ENCODE measurements at regions not wholly inside any gene's neighbourhood (a gene's known extent, or its start where the extent isn't known, plus 50 kb on each side); places are given as distances from the start of the nearest gene placed in this dataset.
"Not testable (repeated sequence)": the region's sequence is repeated elsewhere in the genome, so short reads cannot be mapped to it uniquely, and the experiment has no call there.

- no peak for DNase-seq (ENCODE audit: low read depth, low spot score)
Observed at GRCh38 chr3:71998995-71999673, 214.2 kb upstream of the PROK2 start.

GRCh38 chr3:71997066-71997653 is 212.2 kb upstream of the PROK2 start:
- DNase-seq (ENCODE audit: low read depth, low spot score), result no peak

- DNase-seq (ENCODE audit: low read depth, low spot score), result no peak
Observed at GRCh38 chr3:71994906-71995305, 210.0 kb upstream of the PROK2 start.

- no peak for DNase-seq (ENCODE audit: low read depth, low spot score)
Observed at GRCh38 chr3:71994203-71994602, 209.3 kb upstream of the PROK2 start.

GRCh38 chr3:71991681-71992080 is 206.7 kb upstream of the PROK2 start:
- DNase-seq (ENCODE audit: low read depth, low spot score), result no peak

- no peak for DNase-seq (ENCODE audit: low read depth, low spot score)
Observed at GRCh38 chr3:71991046-71991445, 206.1 kb upstream of the PROK2 start.

- DNase-seq (ENCODE audit: low read depth, low spot score), result no peak
Observed at GRCh38 chr3:71990545-71990944, 205.6 kb upstream of the PROK2 start.

GRCh38 chr3:71989165-71989564 is 204.2 kb upstream of the PROK2 start:
- no peak for DNase-seq (ENCODE audit: low read depth, low spot score)

- no peak for DNase-seq (ENCODE audit: low read depth, low spot score)
Observed at GRCh38 chr3:71987828-71988227, 202.9 kb upstream of the PROK2 start.

- DNase-seq (ENCODE audit: low read depth, low spot score), result no peak
Observed at GRCh38 chr3:71987089-71987735, 202.3 kb upstream of the PROK2 start.

GRCh38 chr3:71986606-71987005 is 201.7 kb upstream of the PROK2 start:
- no peak for DNase-seq (ENCODE audit: low read depth, low spot score)

- no peak for DNase-seq (ENCODE audit: low read depth, low spot score)
Observed at GRCh38 chr3:71984843-71985613, 200.1 kb upstream of the PROK2 start.

GRCh38 chr3:71983694-71984093 is 198.7 kb upstream of the PROK2 start:
- no peak for DNase-seq (ENCODE audit: low read depth, low spot score)

GRCh38 chr3:71982506-71983258 is 197.7 kb upstream of the PROK2 start:
- not testable (repeated sequence) for DNase-seq (ENCODE audit: low read depth, low spot score)

- DNase-seq (ENCODE audit: low read depth, low spot score), result no peak
Observed at GRCh38 chr3:71979175-71979574, 194.2 kb upstream of the PROK2 start.

- no peak for DNase-seq (ENCODE audit: low read depth, low spot score)
Observed at GRCh38 chr3:71978150-71978721, 193.3 kb upstream of the PROK2 start.

- DNase-seq (ENCODE audit: low read depth, low spot score), result no peak
Observed at GRCh38 chr3:71977525-71977924, 192.6 kb upstream of the PROK2 start.

- no peak for DNase-seq (ENCODE audit: low read depth, low spot score)
Observed at GRCh38 chr3:71975573-71975972, 190.6 kb upstream of the PROK2 start.

GRCh38 chr3:71974786-71975185 is 189.8 kb upstream of the PROK2 start:
- no peak for DNase-seq (ENCODE audit: low read depth, low spot score)

GRCh38 chr3:71973274-71974030 is 188.5 kb upstream of the PROK2 start:
- no peak for DNase-seq (ENCODE audit: low read depth, low spot score)

GRCh38 chr3:71972031-71972430 is 187.1 kb upstream of the PROK2 start:
- no peak for DNase-seq (ENCODE audit: low read depth, low spot score)
